ENCODE measurements at regions not wholly inside any gene's neighbourhood (a gene's known extent, or its start where the extent isn't known, plus 50 kb on each side); places are given as distances from the start of the nearest gene placed in this dataset.

- TF ChIP-seq, protein P1, sequence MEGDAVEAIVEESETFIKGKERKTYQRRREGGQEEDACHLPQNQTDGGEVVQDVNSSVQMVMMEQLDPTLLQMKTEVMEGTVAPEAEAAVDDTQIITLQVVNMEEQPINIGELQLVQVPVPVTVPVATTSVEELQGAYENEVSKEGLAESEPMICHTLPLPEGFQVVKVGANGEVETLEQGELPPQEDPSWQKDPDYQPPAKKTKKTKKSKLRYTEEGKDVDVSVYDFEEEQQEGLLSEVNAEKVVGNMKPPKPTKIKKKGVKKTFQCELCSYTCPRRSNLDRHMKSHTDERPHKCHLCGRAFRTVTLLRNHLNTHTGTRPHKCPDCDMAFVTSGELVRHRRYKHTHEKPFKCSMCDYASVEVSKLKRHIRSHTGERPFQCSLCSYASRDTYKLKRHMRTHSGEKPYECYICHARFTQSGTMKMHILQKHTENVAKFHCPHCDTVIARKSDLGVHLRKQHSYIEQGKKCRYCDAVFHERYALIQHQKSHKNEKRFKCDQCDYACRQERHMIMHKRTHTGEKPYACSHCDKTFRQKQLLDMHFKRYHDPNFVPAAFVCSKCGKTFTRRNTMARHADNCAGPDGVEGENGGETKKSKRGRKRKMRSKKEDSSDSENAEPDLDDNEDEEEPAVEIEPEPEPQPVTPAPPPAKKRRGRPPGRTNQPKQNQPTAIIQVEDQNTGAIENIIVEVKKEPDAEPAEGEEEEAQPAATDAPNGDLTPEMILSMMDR (IDR thresholded peaks at IDR 0.05): no peak
- TF ChIP-seq POLR2A (IDR thresholded peaks at IDR 0.05): no peak
Measured at GRCh38 chr1:216922406-216922805, 199.2 kb upstream of the ESRRG start.
